SU-DHL-6 (cell line): ENCODE measurements at regions not wholly inside any gene's neighbourhood (a gene's known extent, or its start where the extent isn't known, plus 50 kb on each side); places are given as distances from the start of the nearest gene placed in this dataset.
"Not testable (repeated sequence)": the region's sequence is repeated elsewhere in the genome, so short reads cannot be mapped to it uniquely, and the experiment has no call there.

Experiments used
- H2AFZ ChIP-seq: fragments of 200-600 bp; sonication (generic); 2 replicates; pipeline ENCODE4 v1.6.1; 2014; ENCODE audit warnings: low read depth, mild to moderate bottlenecking, moderate library complexity, mixed read lengths, antibody characterized with exemption, low read length; ENCODE audit not compliant: severe bottlenecking
- H3F3A ChIP-seq: fragments of 200-600 bp; shearing (Covaris generic); 2 replicates; pipeline ENCODE4 v1.6.0; 2016; ENCODE audit warnings: antibody characterized with exemption, mild to moderate bottlenecking; ENCODE audit not compliant: insufficient read depth
- H3K27ac ChIP-seq: fragments of 200-600 bp; sonication (generic); 2 replicates; pipeline ENCODE4 v1.5.1; 2016; ENCODE audit warnings: low read depth, mild to moderate bottlenecking, low read length, moderate library complexity, mixed read lengths
- H3K27me3 ChIP-seq: fragments of 200-600 bp; sonication (generic), shearing (Covaris generic); 2 replicates; pipeline ENCODE4 v1.6.0; 2014; ENCODE audit warnings: mild to moderate bottlenecking, low read length
- H3K36me3 ChIP-seq: fragments of 200-600 bp; sonication (generic); 2 replicates; pipeline ENCODE4 v1.6.1; 2014; ENCODE audit warnings: mild to moderate bottlenecking, low read length, mixed read lengths
- H3K4me2 ChIP-seq: fragments of 300-600, 200-600 bp; shearing (Covaris generic), sonication (generic); 2 replicates; pipeline ENCODE4 v1.6.0; 2014; ENCODE audit warnings: low read length, low read depth, mild to moderate bottlenecking; ENCODE audit not compliant: poor library complexity, severe bottlenecking
- H3K4me3 ChIP-seq: fragments of 200-600 bp; sonication (generic); 2 replicates; pipeline ENCODE4 v1.5.1; 2014; ENCODE audit warnings: antibody characterized with exemption, low read length, mild to moderate bottlenecking, mixed read lengths; ENCODE audit not compliant: insufficient read depth, poor library complexity, severe bottlenecking
- H3K79me2 ChIP-seq: fragments of 200-600 bp; sonication (generic); 2 replicates; pipeline ENCODE4 v1.6.1; 2014; ENCODE audit warnings: mild to moderate bottlenecking, low read length, moderate library complexity; ENCODE audit not compliant: insufficient read depth
- H3K9ac ChIP-seq: fragments of 200-600 bp; sonication (generic); 2 replicates; pipeline ENCODE4 v1.7.0; 2014; ENCODE audit warnings: mild to moderate bottlenecking, low read length
- H3K9me2 ChIP-seq: fragments of 200-600 bp; sonication (generic); replicated peaks from 2 replicates; pipeline ENCODE4 v1.6.1; 2014; ENCODE audit warnings: low read length; ENCODE audit not compliant: insufficient read depth
- H3K9me3 ChIP-seq: fragments of 200-600 bp; sonication (generic); 2 replicates; pipeline ENCODE4 v1.6.1; 2014; ENCODE audit warnings: low read length, mixed read lengths; ENCODE audit not compliant: insufficient read depth
- H4K20me1 ChIP-seq: fragments of 200-600 bp; sonication (generic); 2 replicates; pipeline ENCODE4 v1.6.1; 2014; ENCODE audit warnings: low read depth, mild to moderate bottlenecking, antibody characterized with exemption, low read length, moderate library complexity, mixed read lengths
- CTCF ChIP-seq: fragments of 200-600 bp; sonication (generic); IDR thresholded peaks from one replicate; pipeline ENCODE4 v1.5.1; 2017; ENCODE audit warnings: antibody characterized with exemption, mild to moderate bottlenecking, low read length, moderate library complexity; ENCODE audit not compliant: insufficient read depth, poor library complexity, severe bottlenecking
- EZH2phosphoT487 ChIP-seq: fragments of 200-600 bp; sonication (generic), shearing (Covaris generic); conservative IDR thresholded peaks from 2 replicates; pipeline ENCODE4 v1.6.1; 2018; ENCODE audit warnings: mild to moderate bottlenecking, antibody characterized with exemption, low read length, moderate library complexity, mixed read lengths

GRCh38 chr1:30654188-30654587, 69.2 kb downstream of the MATN1 start:
- H3K9me3 ChIP-seq = no peaks in the 10 kb centered on the region
- TF ChIP-seq EZH2phosphoT487 (no peak), CTCF (no peak)
- no peak overlapping the region for H3K4me2 ChIP-seq
- no peak overlapping the region for H2AFZ ChIP-seq
- H3K79me2 ChIP-seq = no peaks in the 10 kb centered on the region
- no peaks in the 10 kb centered on the region for H3K9me2 ChIP-seq
- H3K36me3 ChIP-seq = no peaks in the 10 kb centered on the region
- H3K27ac ChIP-seq = no peak overlapping the region
- no peaks in the 10 kb centered on the region for H3F3A ChIP-seq
- H3K9ac ChIP-seq = no peak overlapping the region
- no peak overlapping the region for H3K4me3 ChIP-seq
- H3K27me3 ChIP-seq = no peaks in the 10 kb centered on the region
- H4K20me1 ChIP-seq = no peaks in the 10 kb centered on the region

DNA sequence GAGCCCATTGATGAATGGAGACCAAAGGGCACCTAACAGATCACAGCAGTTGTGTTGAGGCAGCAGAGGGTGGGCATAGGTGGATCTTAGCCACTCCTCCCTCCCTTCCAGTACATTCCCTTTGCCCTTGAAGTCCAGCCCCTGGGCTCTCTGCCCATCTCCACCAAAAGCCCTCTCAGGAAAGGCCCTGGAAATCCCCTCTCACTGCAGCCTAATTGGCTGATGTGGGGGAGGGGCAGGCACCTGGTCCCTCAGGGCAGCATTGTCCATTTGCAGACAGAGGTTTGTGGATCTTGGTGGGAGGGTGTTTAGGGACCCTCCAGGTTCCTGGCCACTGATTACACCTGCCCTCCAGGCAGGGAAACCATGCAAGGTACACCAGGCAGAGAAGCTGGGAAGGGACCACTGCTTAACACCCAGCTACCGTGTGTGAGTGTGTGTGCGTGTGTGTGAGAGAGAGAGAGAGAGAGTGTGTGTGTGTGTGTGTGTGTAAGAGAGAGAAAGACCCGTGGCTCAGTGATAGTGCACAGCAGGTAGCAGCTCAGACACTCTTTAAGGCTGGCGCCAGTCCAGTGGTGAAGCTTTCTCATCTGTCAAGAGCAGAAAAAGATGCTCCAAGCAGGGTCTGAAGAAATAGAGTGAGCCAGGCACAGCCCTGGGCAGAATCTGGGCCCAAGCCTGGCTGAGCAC, 71.1 kb downstream of the MATN1 start:
- no peak overlapping the region for H3K9ac ChIP-seq
- no peak overlapping the region for H2AFZ ChIP-seq
- H3K9me2 ChIP-seq = no peaks in the 10 kb centered on the region
- H3K9me3 ChIP-seq = no peaks in the 10 kb centered on the region
- no peaks in the 10 kb centered on the region for H3K79me2 ChIP-seq
- no peak overlapping the region for H3K4me3 ChIP-seq
- H3K27ac ChIP-seq = no peak overlapping the region
- H3K36me3 ChIP-seq = no peaks in the 10 kb centered on the region
- H3F3A ChIP-seq = no peaks in the 10 kb centered on the region
- no peak for TF ChIP-seq CTCF
- no peak for TF ChIP-seq EZH2phosphoT487
- H4K20me1 ChIP-seq = no peaks in the 10 kb centered on the region
- no peak overlapping the region for H3K4me2 ChIP-seq
- no peaks in the 10 kb centered on the region for H3K27me3 ChIP-seq

DNA sequence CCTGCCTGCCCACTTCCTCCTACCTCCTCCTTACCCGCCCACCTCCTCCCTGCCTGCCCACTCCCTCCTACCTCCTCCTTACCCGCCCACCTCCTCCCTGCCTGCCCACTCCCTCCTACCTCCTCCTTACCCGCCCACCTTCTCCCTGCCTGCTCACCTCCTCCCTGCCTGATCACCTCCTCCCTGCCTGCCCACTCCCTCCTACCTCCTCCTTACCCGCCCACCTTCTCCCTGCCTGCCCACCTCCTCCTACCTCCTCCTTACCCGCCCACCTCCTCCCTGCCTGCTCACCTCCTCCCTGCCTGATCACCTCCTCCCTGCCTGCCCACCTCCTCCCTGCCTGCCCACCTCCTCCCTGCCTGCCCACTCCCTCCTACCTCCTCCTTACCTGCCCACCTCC, 72.0 kb downstream of the MATN1 start:
- not testable (repeated sequence) for H3K36me3 ChIP-seq, H3K9me2 ChIP-seq, H3K9ac ChIP-seq, H3K27ac ChIP-seq, H3K4me2 ChIP-seq, H3F3A ChIP-seq, H3K9me3 ChIP-seq, H3K4me3 ChIP-seq, H3K79me2 ChIP-seq, H4K20me1 ChIP-seq, H3K27me3 ChIP-seq, H2AFZ ChIP-seq

- Histone ChIP-seq H3K79me2 (no peaks in the 10 kb centered on the region), H2AFZ (no peak overlapping the region), H3K9ac (no peak overlapping the region), H3K9me3 (no peaks in the 10 kb centered on the region), H4K20me1 (no peaks in the 10 kb centered on the region), H3K27ac (no peak overlapping the region), H3K9me2 (no peaks in the 10 kb centered on the region), H3F3A (no peaks in the 10 kb centered on the region), H3K27me3 (no peaks in the 10 kb centered on the region), H3K36me3 (no peaks in the 10 kb centered on the region), H3K4me2 (no peak overlapping the region), H3K4me3 (no peak overlapping the region)
- TF ChIP-seq EZH2phosphoT487 (no peak), CTCF (no peak)
Measured at GRCh38 chr1:30650968-30651320, 72.4 kb downstream of the MATN1 start.
